Hippocampal formation (tissue), 2 donors: ENCODE measurements at regions not wholly inside any gene's neighbourhood (a gene's known extent, or its start where the extent isn't known, plus 50 kb on each side); places are given as distances from the start of the nearest gene placed in this dataset.

Source experiments
- DNase-seq, 2 donors: peaks; one replicate each; lab custom pipeline; 2025; lab: John Stamatoyannopoulos, UW

- DNase-seq: no peak
Measured at GRCh38 chr5:173830421-173830820, 57.7 kb upstream of the CPEB4 start.

GRCh38 chr5:173831196-173831914, 56.8 kb upstream of the CPEB4 start:
- no peak for DNase-seq

GRCh38 chr5:173832386-173832785, 55.8 kb upstream of the CPEB4 start:
- no peak for DNase-seq

GRCh38 chr5:173833196-173833985, 54.8 kb upstream of the CPEB4 start:
- peak in 1 of 2 donors; percentile 51 for DNase-seq

- DNase-seq: no peak
Measured at GRCh38 chr5:173834071-173834771, 53.9 kb upstream of the CPEB4 start.

GRCh38 chr5:173835131-173835530, 53.0 kb upstream of the CPEB4 start:
- DNase-seq: no peak

GRCh38 chr5:173835661-173836060, 52.5 kb upstream of the CPEB4 start:
- no peak for DNase-seq

- no peak for DNase-seq
Measured at GRCh38 chr5:173837654-173838053, 50.5 kb upstream of the CPEB4 start.
